Tibial artery (tissue), 4 donors: ENCODE measurements at regions not wholly inside any gene's neighbourhood (a gene's known extent, or its start where the extent isn't known, plus 50 kb on each side); places are given as distances from the start of the nearest gene placed in this dataset.

Source experiments
- DNase-seq, 2 donors: peaks; one replicate each; pipeline ENCODE4 v3.0.0-alpha.2; 2019
- H3K27ac ChIP-seq, 2 donors: fragments of 200-600 bp; sonication (generic) in 1 of 2; 1 replicate in 1 of 2; 2 replicates in 1 of 2; pipeline ENCODE4 v1.5.1; 2018 to 2019; ENCODE audit warnings: mild to moderate bottlenecking in 1 of 2
- H3K27me3 ChIP-seq, 2 donors: fragments of 200-600 bp; sonication (generic) in 1 of 2; one replicate each; pipeline versions ENCODE4 v1.5.1 to v1.6.0; 2016 to 2019
- H3K36me3 ChIP-seq, 3 donors: fragments of 200-600 bp; sonication (generic) in 2 of 3; one replicate each; pipeline ENCODE4 v1.5.1; 2016 to 2019; ENCODE audit warnings: mild to moderate bottlenecking in 2 of 3
- H3K4me1 ChIP-seq, 4 donors: fragments of 200-600 bp; sonication (generic) in 2 of 4; 1 replicate in 3 of 4; 2 replicates in 1 of 4; pipeline ENCODE4 v1.5.1; 2016 to 2019
- H3K4me3 ChIP-seq, 2 donors: fragments of 200-600 bp; sonication (generic) in 1 of 2; 1 replicate in 1 of 2; 2 replicates in 1 of 2; pipeline ENCODE4 v1.5.1; 2018 to 2019; ENCODE audit warnings: mild to moderate bottlenecking in 2 of 2
- H3K9me3 ChIP-seq, 3 donors: fragments of 200-600 bp; sonication (generic) in 1 of 3; one replicate each; pipeline ENCODE4 v1.5.1; 2016 to 2019
- intact Hi-C: fragments of 100-400 bp; cut with DNase I; formaldehyde crosslinking; loops from one replicate; pipeline ENCODE4 v1.15.0; 2023; ENCODE audit warnings: low total_unique reads
- TF ChIP-seq, protein P1 (sequence below), 2 experiments: fragments of 200-600 bp in 1 of 2; fragments of 450-650 bp in 1 of 2; IDR thresholded peaks; one replicate each; pipeline ENCODE4 v1.5.1; 2017 to 2019; ENCODE audit warnings: antibody characterized with exemption in 2 of 2, mild to moderate bottlenecking in 1 of 2, moderate library complexity in 1 of 2

DNA sequence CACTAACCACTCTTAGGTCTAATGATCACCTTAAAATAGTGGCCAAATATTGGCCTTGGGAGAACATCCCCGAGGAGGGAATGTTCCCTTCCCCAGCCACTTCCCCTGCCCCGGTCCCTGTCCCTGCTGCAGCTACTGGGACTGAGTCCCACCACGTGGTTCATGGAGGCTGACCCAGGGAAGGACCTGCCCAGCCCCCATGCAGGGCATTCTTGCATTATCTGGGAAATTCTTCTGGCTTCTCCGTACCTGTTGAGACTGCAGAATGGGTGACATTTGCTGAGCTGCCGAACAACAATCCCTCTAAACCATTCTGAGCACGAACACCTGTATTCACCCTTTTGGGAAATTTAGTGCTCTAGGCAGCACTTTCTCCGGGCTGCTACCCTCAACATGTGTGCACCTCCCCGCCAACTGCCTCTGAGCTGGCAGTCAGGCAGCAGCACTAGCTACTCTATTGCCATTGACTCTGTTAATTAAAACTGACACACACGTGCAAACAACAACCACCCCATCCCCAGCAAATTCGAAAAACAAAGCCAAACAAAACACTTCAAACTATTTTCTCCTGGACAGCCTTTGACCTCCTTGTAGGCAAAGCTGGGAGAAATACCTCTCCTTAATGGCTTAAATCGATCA, 567.4 kb upstream of the MKI67 start:
- intact Hi-C loops = no loop called here
- Histone ChIP-seq H3K9me3 (no peaks in the 10 kb centered on the region), H3K4me3 (no peak overlapping the region), H3K4me1 (no peaks in the 10 kb centered on the region), H3K27ac (no peak overlapping the region), H3K27me3 (no peaks in the 10 kb centered on the region), H3K36me3 (no peaks in the 10 kb centered on the region)
- TF ChIP-seq, protein P1, sequence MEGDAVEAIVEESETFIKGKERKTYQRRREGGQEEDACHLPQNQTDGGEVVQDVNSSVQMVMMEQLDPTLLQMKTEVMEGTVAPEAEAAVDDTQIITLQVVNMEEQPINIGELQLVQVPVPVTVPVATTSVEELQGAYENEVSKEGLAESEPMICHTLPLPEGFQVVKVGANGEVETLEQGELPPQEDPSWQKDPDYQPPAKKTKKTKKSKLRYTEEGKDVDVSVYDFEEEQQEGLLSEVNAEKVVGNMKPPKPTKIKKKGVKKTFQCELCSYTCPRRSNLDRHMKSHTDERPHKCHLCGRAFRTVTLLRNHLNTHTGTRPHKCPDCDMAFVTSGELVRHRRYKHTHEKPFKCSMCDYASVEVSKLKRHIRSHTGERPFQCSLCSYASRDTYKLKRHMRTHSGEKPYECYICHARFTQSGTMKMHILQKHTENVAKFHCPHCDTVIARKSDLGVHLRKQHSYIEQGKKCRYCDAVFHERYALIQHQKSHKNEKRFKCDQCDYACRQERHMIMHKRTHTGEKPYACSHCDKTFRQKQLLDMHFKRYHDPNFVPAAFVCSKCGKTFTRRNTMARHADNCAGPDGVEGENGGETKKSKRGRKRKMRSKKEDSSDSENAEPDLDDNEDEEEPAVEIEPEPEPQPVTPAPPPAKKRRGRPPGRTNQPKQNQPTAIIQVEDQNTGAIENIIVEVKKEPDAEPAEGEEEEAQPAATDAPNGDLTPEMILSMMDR (IDR thresholded peaks at IDR 0.05) = no peak
- no peak for DNase-seq

DNA sequence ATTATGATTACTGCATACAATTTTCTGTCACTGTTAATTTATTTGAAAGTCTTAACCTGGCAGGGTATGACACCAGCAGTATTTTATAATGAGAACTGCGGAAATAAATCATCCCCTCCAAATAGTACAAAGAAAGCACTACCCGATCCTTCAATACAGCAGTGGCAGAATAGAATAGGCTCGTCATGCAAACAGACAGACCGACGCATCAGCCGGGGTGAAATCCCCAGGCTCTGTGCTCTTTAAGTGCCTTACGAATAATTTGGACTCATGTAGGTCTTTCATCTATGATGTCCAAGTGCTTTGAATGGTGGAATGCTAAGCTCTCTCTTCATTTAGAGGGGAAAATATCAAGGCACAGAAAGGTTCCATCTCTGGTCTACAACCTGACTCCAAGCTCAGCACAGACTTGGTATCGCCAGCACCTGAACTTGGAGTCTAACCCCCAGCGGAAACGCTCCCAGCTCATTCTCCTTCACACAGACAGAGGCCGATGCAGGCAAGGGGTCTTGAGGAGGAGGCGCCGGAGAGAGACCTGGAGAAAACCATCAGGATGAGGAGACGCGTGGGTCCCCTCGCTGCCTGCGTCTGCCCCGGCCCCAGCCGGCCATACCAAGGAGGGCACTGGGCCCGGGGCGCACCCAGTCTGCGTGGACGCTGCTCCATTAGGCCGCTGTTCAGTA, 568.1 kb upstream of the MKI67 start:
- no peaks in the 10 kb centered on the region for H3K27me3 ChIP-seq
- no peak overlapping the region for H3K4me3 ChIP-seq
- H3K4me1 ChIP-seq = no peaks in the 10 kb centered on the region
- TF ChIP-seq, protein P1 (IDR thresholded peaks at IDR 0.05) = no peak
- H3K9me3 ChIP-seq = no peaks in the 10 kb centered on the region
- intact Hi-C loops = no loop called here
- no peak overlapping the region for H3K27ac ChIP-seq
- DNase-seq = no peak
- no peaks in the 10 kb centered on the region for H3K36me3 ChIP-seq

DNA sequence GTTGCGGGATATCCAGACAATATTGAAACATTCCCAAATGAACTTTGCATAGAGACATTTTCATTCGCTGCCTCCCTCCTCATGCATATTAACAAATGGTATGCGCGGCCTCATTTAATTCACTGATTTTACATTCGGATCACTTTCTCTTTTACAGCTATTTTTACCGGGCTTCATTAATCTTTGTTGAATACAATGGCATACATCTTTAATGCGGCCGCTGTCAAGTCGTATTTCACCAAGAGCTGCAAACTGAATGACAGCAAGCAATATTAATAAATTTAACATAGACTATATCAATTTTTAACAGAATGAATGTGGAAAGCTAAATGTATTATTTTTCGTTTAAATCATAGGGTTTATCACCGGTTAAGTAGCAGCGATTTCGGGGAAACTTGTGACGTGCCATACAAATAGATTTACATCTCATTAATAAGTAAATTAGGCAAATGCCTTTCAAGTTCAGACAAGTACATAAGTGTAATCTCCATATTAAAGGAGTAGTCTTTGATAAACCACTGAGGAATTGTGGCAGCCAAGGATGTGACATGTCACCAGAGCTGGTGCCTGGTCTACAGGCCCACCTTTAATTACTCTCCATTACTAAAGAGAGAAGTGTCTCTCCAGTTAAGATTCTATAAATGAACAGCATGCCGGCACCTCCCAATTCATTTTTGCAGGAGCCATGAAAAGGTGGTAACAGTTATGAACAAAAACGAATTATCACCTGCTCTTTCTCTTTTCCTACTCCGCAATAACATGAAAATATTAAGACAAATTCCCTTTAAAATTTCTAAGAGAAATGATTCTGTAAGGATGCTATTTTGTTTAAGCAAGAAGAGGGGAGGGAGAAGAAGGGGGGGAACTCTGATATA, 568.9 kb upstream of the MKI67 start:
- intact Hi-C loops = no loop called here
- Histone ChIP-seq H3K4me3 (no peak overlapping the region), H3K27me3 (no peaks in the 10 kb centered on the region), H3K9me3 (no peaks in the 10 kb centered on the region), H3K4me1 (no peaks in the 10 kb centered on the region), H3K36me3 (no peaks in the 10 kb centered on the region), H3K27ac (no peak overlapping the region)
- TF ChIP-seq, protein P1 (IDR thresholded peaks at IDR 0.05) = no peak
- no peak for DNase-seq

DNA sequence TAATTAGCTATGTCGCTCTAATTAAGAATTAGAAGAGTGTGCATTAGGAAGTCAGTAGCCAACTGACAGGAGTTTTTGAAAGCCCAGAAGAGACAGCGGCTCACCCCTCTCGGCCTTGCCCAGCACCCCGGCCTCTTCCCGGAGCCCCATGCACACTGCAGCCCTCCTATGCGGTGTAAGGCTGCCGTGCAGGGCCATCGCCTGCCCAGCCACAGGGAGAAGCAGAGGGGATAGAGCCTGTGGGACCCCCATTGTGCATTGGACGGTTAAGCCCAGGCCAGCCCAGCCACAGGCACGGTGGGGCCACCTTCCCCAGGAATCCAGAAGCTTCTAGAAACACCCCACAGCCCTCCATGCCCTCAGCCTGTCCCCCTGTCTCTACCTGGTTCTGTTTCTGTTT, 569.7 kb upstream of the MKI67 start:
- no peaks in the 10 kb centered on the region for H3K9me3 ChIP-seq
- no peak for DNase-seq
- no peak overlapping the region for H3K27ac ChIP-seq
- intact Hi-C loops = no loop called here
- TF ChIP-seq, protein P1 (IDR thresholded peaks at IDR 0.05) = no peak
- no peak overlapping the region for H3K4me3 ChIP-seq
- H3K4me1 ChIP-seq = no peaks in the 10 kb centered on the region
- no peaks in the 10 kb centered on the region for H3K36me3 ChIP-seq
- H3K27me3 ChIP-seq = no peaks in the 10 kb centered on the region

DNA sequence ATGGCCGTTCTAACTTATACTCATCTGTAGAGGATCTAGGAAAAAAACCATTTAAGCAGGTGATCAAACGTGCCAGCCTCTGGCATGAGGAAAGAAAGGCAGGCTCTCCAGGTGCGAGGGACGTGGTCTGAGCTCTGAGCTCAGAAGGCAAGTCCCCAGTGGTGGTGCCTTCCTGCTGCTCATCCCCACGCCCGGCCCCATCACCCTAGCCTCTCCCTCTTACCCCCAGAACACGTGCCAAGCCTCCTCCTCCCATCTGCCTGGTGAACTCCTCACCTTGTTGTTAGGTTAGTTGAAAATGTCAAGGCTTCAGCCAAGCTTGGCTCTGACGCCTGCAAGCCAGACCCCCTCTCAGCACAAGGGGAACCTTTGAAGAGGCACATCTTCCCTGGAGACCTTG, 571.2 kb upstream of the MKI67 start:
- no peaks in the 10 kb centered on the region for H3K4me1 ChIP-seq
- DNase-seq = no peak
- no peaks in the 10 kb centered on the region for H3K27me3 ChIP-seq
- H3K36me3 ChIP-seq = no peaks in the 10 kb centered on the region
- TF ChIP-seq, protein P1 (IDR thresholded peaks at IDR 0.05) = no peak
- no peak overlapping the region for H3K4me3 ChIP-seq
- H3K27ac ChIP-seq = no peak overlapping the region
- intact Hi-C loops = no loop called here
- no peaks in the 10 kb centered on the region for H3K9me3 ChIP-seq
